Fibroblast of villous mesenchyme (primary cell): ENCODE measurements at regions not wholly inside any gene's neighbourhood (a gene's known extent, or its start where the extent isn't known, plus 50 kb on each side); places are given as distances from the start of the nearest gene placed in this dataset. TPM values are rescaled to one million over a fixed set of nuclear protein-coding genes. Genes with fewer than 3 reads are reported as not detected.

Experiments
- DNase-seq: peaks from one replicate; pipeline ENCODE4 v3.0.0-alpha.2; 2010; ENCODE audit warnings: low read depth
- H3K4me3 ChIP-seq: 2 replicates; pipeline ENCODE4 v1.5.1; 2011; ENCODE audit warnings: low read depth, mild to moderate bottlenecking, low read length
- CTCF ChIP-seq: IDR thresholded peaks from 2 replicates; pipeline ENCODE4 v1.5.1; 2012; ENCODE audit warnings: low read depth, mild to moderate bottlenecking, low read length; ENCODE audit not compliant: insufficient read depth
- small RNA-seq: library from RNA; depleted of rRNA; stranded (forward); fragments of <200 nt; gene quantifications from one replicate; pipeline ENCODE3, GENCODE V24; 2012

DNA sequence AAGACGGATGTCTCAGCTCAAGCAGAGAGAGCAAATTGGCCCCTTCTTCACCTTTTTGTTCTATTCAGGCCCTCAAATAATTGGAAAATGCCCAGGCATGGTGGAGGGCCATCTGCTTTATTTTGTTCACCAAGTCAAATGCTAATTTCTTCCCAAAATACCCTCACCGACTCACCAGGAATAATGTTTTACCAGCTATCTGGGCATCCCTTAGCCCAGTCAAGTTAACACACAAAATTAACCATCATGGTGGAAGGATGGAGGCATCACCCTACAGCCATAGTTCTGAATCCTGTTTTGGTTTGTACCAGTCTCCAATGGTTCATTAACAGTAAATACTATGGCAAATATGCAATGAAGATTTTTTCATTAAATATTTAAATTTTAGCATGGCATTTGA, 51.7 kb upstream of the SERP2 start:
- TF ChIP-seq CTCF, result no peak
- H3K4me3 ChIP-seq, result no peak overlapping the region
- DNase-seq, result no peak

GRCh38 chr13:44322928-44323327, 50.7 kb upstream of the SERP2 start:
- TF ChIP-seq CTCF, result no peak
- no peak overlapping the region for H3K4me3 ChIP-seq
- DNase-seq, result no peak

- no peak for TF ChIP-seq CTCF
- DNase-seq, result no peak
- H3K4me3 ChIP-seq, result no peak overlapping the region
These were observed 49.9 kb upstream of the SERP2 start for GRCh38 chr13:44323754-44324153.

Small RNA genes lying in the stretch of these regions (small RNA-seq; reads per million reads assigned to genes)
- gene MIR8079, result not detected
